ENCODE measurements at regions not wholly inside any gene's neighbourhood (a gene's known extent, or its start where the extent isn't known, plus 50 kb on each side); places are given as distances from the start of the nearest gene placed in this dataset.

DNA sequence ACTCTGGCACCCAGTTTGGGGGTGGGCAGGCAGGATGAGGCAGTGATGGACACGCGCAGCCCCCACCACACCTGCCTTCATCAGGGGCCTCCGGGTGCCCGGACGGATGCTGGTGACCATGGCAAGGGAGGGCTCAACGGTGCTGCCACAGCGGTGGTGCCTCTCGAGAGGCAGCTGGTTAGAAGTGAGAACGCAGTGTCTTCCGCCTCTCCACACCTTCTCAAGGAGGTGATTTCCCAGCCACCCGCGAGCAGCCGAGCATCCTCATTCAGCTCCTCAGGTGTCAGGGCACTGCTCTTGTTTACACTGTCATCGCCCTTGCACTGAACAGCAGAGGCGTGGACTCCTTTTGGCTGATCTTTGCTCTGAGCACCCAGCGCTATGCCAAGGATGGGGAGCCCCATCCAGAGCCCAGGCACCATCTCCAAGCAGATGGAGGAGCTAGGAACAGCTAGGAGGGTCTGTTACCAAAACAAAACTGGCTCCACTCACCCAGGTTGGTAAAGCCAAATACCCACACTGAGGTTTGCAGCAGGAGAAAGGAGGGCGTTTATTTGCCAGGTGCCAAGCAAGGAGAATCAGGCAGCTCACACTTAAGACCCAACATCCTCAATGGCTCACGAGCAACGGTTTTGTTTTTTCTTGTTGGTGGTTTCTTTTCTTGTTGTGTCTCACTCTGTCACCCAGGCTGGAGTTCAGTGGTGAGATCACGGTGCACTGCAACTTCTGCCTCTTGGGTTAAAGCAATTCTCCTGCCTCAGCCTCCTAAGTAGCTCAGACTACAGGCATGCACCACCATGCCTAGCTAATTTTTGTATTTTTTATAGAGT, 174.3 kb upstream of the TNRC6C start:
- no peak overlapping the region for H3K23ac ChIP-seq (ENCODE audit: insufficient read length)
- no peak overlapping the region for H4K91ac ChIP-seq (replicated peaks; ENCODE audit: insufficient read length, low read length)
- no peaks in the 10 kb centered on the region for H3K79me2 ChIP-seq (ENCODE audit: control insufficient read depth in 1 of 2, insufficient read depth in 2 of 2, low read length in 2 of 2)
- no peak overlapping the region for H3K4me3 ChIP-seq (ENCODE audit: extremely low read depth in 1 of 4, insufficient read depth in 2 of 4, low read depth in 3 of 4, low read length in 4 of 4)
- no peak overlapping the region for H3K9ac ChIP-seq (replicated peaks in 1 of 4; ENCODE audit: extremely low read depth in 1 of 4, low read depth in 3 of 4, low read length in 3 of 4)
- H3K56ac ChIP-seq (replicated peaks; ENCODE audit: insufficient read length, low read depth, low read length) = no peak overlapping the region
- TF ChIP-seq SAP30 (IDR thresholded peaks at IDR 0.05; ENCODE audit: insufficient read depth, insufficient replicate concordance, low read length) (no peak), HDAC6 (IDR thresholded peaks at IDR 0.05; ENCODE audit: low read depth, low read length) (no peak), RAD21 (IDR thresholded peaks at IDR 0.05 in 1 of 2, conservative IDR thresholded peaks at IDR 0.05 in 1 of 2; ENCODE audit: low read depth in 2 of 2, low read length in 2 of 2) (no peak), ZNF274 (IDR thresholded peaks at IDR 0.05; ENCODE audit: borderline replicate concordance, extremely low read depth, low read length) (no peak), CBX8 (IDR thresholded peaks at IDR 0.05; ENCODE audit: borderline replicate concordance, low read depth, low read length) (no peak)
- TF ChIP-seq, protein P1, sequence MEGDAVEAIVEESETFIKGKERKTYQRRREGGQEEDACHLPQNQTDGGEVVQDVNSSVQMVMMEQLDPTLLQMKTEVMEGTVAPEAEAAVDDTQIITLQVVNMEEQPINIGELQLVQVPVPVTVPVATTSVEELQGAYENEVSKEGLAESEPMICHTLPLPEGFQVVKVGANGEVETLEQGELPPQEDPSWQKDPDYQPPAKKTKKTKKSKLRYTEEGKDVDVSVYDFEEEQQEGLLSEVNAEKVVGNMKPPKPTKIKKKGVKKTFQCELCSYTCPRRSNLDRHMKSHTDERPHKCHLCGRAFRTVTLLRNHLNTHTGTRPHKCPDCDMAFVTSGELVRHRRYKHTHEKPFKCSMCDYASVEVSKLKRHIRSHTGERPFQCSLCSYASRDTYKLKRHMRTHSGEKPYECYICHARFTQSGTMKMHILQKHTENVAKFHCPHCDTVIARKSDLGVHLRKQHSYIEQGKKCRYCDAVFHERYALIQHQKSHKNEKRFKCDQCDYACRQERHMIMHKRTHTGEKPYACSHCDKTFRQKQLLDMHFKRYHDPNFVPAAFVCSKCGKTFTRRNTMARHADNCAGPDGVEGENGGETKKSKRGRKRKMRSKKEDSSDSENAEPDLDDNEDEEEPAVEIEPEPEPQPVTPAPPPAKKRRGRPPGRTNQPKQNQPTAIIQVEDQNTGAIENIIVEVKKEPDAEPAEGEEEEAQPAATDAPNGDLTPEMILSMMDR (IDR thresholded peaks at IDR 0.05; ENCODE audit: control extremely low read depth in 1 of 3, insufficient read depth in 1 of 3, low read depth in 1 of 3, low read length in 3 of 3) = no peak
- TF ChIP-seq, protein P2, sequence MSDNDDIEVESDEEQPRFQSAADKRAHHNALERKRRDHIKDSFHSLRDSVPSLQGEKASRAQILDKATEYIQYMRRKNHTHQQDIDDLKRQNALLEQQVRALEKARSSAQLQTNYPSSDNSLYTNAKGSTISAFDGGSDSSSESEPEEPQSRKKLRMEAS (IDR thresholded peaks at IDR 0.05) = no peak
- no peak overlapping the region for H3K18ac ChIP-seq (ENCODE audit: extremely low read depth, low read length)
- H3K79me1 ChIP-seq (ENCODE audit: low read depth, low read length) = no peaks in the 10 kb centered on the region
- no peak overlapping the region for H3K27ac ChIP-seq (ENCODE audit: low read depth, low read length)
- WGBS, 2 experiments (ENCODE audit: extremely low coverage in 1 of 2, insufficient coverage in 1 of 2, insufficient read length in 1 of 2, insufficient replicate concordance in 2 of 2, low coverage in 1 of 2, low lambda C conversion rate in 2 of 2, missing lambda C conversion rate in 1 of 2) = 91% methylated on average over 20 of the region's 20 CpGs; no CpG with 5 or more reads in 1 of the 2 experiments
- H3K4ac ChIP-seq (replicated peaks; ENCODE audit: insufficient read length, low read depth, low read length) = no peak overlapping the region
- peaks cover 7 to 8% of the 10 kb centered on the region in 2 experiments for H4K20me1 ChIP-seq (replicated peaks in 1 of 2; ENCODE audit: control insufficient read depth in 1 of 2, insufficient read depth in 2 of 2, low read length in 2 of 2)
- H2BK12ac ChIP-seq (ENCODE audit: low read depth, low read length) = peak overlapping the region; percentile 32; the same call in 1 of the 2 replicates
- no peak overlapping the region for H2AFZ ChIP-seq (ENCODE audit: low read length)
- no peak overlapping the region; the same call in 1 of the 2 replicates for H2AK5ac ChIP-seq (ENCODE audit: low read depth, low read length)
- no peaks in the 10 kb centered on the region; a peak in 1 of 4 replicates for H3K9me3 ChIP-seq (ENCODE audit: insufficient read depth in 2 of 2, low read depth in 1 of 2, low read length in 1 of 2)
- POLR2A ChIA-PET (ENCODE audit: partially characterized antibody) = interaction anchor here (1.3 kb wide), 1 partner anchor 35 kb away, joined by 3 read pairs; no protein-coding TSS in a partner anchor
- H2BK120ac ChIP-seq (replicated peaks; ENCODE audit: low read depth, low read length) = no peak overlapping the region
- H3K36me3 ChIP-seq (ENCODE audit: control insufficient read depth in 2 of 4, insufficient read depth in 4 of 4, low read length in 3 of 4) = no peaks in the 10 kb centered on the region
- H3K27me3 ChIP-seq (replicated peaks in 1 of 4; ENCODE audit: control insufficient read depth in 3 of 4, extremely low read depth in 1 of 4, insufficient read depth in 3 of 4, low read length in 3 of 4) = peaks cover 63 to 90% (median 82%) of the 10 kb centered on the region in 4 experiments
- H3K4me1 ChIP-seq (replicated peaks in 1 of 4; ENCODE audit: control insufficient read depth in 3 of 4, insufficient read depth in 4 of 4, low read length in 3 of 4) = peaks cover 13 to 45% (median 27%) of the 10 kb centered on the region in 4 experiments
- CTCF ChIA-PET (ENCODE audit: partially characterized antibody) = interaction anchor here (0.8 to 1.7 kb wide), 6 partner anchors 13 to 278 kb away, joined by 3 to 5 read pairs (median 4); no protein-coding TSS in a partner anchor
- peak overlapping the region; percentile 10; the same call in 1 of the 2 replicates for H2BK20ac ChIP-seq (ENCODE audit: low read length)
- H3K4me2 ChIP-seq (ENCODE audit: insufficient read depth in 1 of 2, low read depth in 2 of 2, low read length in 2 of 2) = no peak overlapping the region
- H2BK15ac ChIP-seq (ENCODE audit: low read length) = no peak overlapping the region
- no peak overlapping the region for H3K14ac ChIP-seq (ENCODE audit: insufficient read length)
- no peak overlapping the region for H4K8ac ChIP-seq (ENCODE audit: extremely low read depth, insufficient read depth, low read length)
- H3K23me2 ChIP-seq (ENCODE audit: low read depth, low read length) = peaks cover 3% of the 10 kb centered on the region; the same call in 1 of the 2 replicates
- FAIRE-seq = no peak
- H4K5ac ChIP-seq (ENCODE audit: insufficient read length, low read depth, low read length) = no peak overlapping the region
- DNase-seq (ENCODE audit: low read depth in 1 of 2, low spot score in 2 of 2) = no peak
- H2BK5ac ChIP-seq (ENCODE audit: low read depth, low read length) = no peak overlapping the region; the same call in 1 of the 2 replicates
